ENCODE measurements at regions not wholly inside any gene's neighbourhood (a gene's known extent, or its start where the extent isn't known, plus 50 kb on each side); places are given as distances from the start of the nearest gene placed in this dataset.

DNA sequence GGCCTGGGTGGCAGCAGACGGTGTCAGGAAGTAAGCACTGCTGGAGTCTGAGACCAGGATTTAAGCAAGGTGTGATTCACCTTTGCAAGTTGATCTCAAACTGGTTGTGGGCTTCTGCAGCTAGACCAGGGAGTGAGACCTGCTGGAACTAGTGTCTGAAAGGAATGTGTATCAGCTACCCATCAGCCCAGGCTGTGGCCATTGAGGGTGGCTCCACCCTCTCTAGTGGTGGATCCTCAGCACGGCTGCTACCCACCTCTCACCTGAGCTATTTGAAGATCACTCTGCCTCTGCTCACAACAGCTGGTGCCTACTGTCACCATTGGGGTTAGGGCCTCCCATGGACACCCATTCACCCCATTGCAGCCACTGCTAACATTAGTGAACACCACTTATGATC is 140.3 kb upstream of the DCBLD2 start:
- TF ChIP-seq, protein P1, sequence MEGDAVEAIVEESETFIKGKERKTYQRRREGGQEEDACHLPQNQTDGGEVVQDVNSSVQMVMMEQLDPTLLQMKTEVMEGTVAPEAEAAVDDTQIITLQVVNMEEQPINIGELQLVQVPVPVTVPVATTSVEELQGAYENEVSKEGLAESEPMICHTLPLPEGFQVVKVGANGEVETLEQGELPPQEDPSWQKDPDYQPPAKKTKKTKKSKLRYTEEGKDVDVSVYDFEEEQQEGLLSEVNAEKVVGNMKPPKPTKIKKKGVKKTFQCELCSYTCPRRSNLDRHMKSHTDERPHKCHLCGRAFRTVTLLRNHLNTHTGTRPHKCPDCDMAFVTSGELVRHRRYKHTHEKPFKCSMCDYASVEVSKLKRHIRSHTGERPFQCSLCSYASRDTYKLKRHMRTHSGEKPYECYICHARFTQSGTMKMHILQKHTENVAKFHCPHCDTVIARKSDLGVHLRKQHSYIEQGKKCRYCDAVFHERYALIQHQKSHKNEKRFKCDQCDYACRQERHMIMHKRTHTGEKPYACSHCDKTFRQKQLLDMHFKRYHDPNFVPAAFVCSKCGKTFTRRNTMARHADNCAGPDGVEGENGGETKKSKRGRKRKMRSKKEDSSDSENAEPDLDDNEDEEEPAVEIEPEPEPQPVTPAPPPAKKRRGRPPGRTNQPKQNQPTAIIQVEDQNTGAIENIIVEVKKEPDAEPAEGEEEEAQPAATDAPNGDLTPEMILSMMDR (IDR thresholded peaks at IDR 0.05): no peak
- no peak for TF ChIP-seq POLR2A (IDR thresholded peaks at IDR 0.05)

All from uterus (tissue), 2 donors.